Osteoblast (primary cell): ENCODE measurements at regions not wholly inside any gene's neighbourhood (a gene's known extent, or its start where the extent isn't known, plus 50 kb on each side); places are given as distances from the start of the nearest gene placed in this dataset.

Experiments
- DNase-seq: peaks from one replicate; pipeline ENCODE4 v3.0.0; 2011; ENCODE audit warnings: low spot score, mixed read lengths; ENCODE audit not compliant: insufficient read length; ENCODE audit errors: missing footprints
- H2AFZ ChIP-seq: 2 replicates; pipeline ENCODE4 v1.6.0; 2011; ENCODE audit warnings: mild to moderate bottlenecking, low read length
- H3K27ac ChIP-seq: 2 replicates; pipeline ENCODE4 v1.5.1; 2011; ENCODE audit warnings: mild to moderate bottlenecking, low read depth, low read length, moderate library complexity
- H3K27me3 ChIP-seq: 2 replicates; pipeline ENCODE4 v1.6.0; 2012; ENCODE audit warnings: mild to moderate bottlenecking, control low read depth, inconsistent platforms, low read length, moderate library complexity; ENCODE audit not compliant: insufficient read depth
- H3K36me3 ChIP-seq: 2 replicates; pipeline ENCODE4 v1.5.1; 2011; ENCODE audit warnings: mild to moderate bottlenecking, low read length, control low read depth, moderate library complexity; ENCODE audit not compliant: insufficient read depth
- H3K4me1 ChIP-seq: 2 replicates; pipeline ENCODE4 v1.5.1; 2011; ENCODE audit warnings: mild to moderate bottlenecking, low read length, control low read depth, moderate library complexity; ENCODE audit not compliant: insufficient read depth
- H3K4me2 ChIP-seq: 2 replicates; pipeline ENCODE4 v1.6.0; 2011; ENCODE audit warnings: mild to moderate bottlenecking, low read length; ENCODE audit not compliant: insufficient read depth
- H3K4me3 ChIP-seq: fragments of 200-600 bp; sonication (generic); 3 replicates; pipeline ENCODE4 v1.5.1; 2012; ENCODE audit warnings: mild to moderate bottlenecking, low read length, inconsistent platforms; ENCODE audit not compliant: insufficient read depth
- H3K79me2 ChIP-seq: 2 replicates; pipeline ENCODE4 v1.6.0; 2012; ENCODE audit warnings: mild to moderate bottlenecking, low read length, control low read depth, inconsistent platforms; ENCODE audit not compliant: insufficient read depth
- H3K9me3 ChIP-seq: 2 replicates; pipeline ENCODE4 v1.5.1; 2011; ENCODE audit warnings: low read depth, low read length, control low read depth
- H4K20me1 ChIP-seq: 2 replicates; pipeline ENCODE4 v1.6.0; 2012; ENCODE audit warnings: mild to moderate bottlenecking, low read length, control low read depth; ENCODE audit not compliant: insufficient read depth
- TF ChIP-seq, protein P1 (sequence below): IDR thresholded peaks from 2 replicates; pipeline ENCODE4 v1.5.1; 2011; ENCODE audit warnings: mild to moderate bottlenecking, low read depth, low read length, moderate library complexity; ENCODE audit errors: extremely low read depth

DNA sequence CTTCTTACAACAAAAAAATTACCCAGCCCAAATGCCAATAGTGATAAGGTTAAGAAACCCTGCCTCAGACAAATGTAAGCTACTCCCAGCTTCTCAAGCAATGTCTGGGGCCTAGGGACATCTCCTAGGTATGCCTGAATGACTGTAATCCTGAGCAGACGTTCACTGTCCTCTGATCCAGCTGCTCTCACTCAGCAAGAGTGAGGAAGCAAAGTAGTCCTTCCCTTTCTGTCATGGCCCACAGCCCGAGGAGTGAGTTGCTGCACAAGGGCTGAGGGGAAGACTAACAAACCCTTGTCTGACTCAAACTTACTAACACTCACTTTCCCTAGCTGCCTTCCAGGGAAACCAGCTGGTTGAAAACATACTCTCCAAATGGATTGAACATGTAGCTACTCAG, 124.9 kb upstream of the TNFSF4 start:
- H3K4me1 ChIP-seq: peaks cover 34% of the 10 kb centered on the region
- TF ChIP-seq, protein P1, sequence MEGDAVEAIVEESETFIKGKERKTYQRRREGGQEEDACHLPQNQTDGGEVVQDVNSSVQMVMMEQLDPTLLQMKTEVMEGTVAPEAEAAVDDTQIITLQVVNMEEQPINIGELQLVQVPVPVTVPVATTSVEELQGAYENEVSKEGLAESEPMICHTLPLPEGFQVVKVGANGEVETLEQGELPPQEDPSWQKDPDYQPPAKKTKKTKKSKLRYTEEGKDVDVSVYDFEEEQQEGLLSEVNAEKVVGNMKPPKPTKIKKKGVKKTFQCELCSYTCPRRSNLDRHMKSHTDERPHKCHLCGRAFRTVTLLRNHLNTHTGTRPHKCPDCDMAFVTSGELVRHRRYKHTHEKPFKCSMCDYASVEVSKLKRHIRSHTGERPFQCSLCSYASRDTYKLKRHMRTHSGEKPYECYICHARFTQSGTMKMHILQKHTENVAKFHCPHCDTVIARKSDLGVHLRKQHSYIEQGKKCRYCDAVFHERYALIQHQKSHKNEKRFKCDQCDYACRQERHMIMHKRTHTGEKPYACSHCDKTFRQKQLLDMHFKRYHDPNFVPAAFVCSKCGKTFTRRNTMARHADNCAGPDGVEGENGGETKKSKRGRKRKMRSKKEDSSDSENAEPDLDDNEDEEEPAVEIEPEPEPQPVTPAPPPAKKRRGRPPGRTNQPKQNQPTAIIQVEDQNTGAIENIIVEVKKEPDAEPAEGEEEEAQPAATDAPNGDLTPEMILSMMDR: no peak
- peak overlapping the region; percentile 74 for H2AFZ ChIP-seq
- no peaks in the 10 kb centered on the region for H3K36me3 ChIP-seq
- no peaks in the 10 kb centered on the region for H3K79me2 ChIP-seq
- H3K4me3 ChIP-seq: no peak overlapping the region
- DNase-seq: no peak
- no peaks in the 10 kb centered on the region for H3K9me3 ChIP-seq
- H3K4me2 ChIP-seq: peak overlapping the region; percentile 37
- H3K27me3 ChIP-seq: no peaks in the 10 kb centered on the region
- no peaks in the 10 kb centered on the region for H4K20me1 ChIP-seq
- peak overlapping the region; percentile 77 for H3K27ac ChIP-seq

DNA sequence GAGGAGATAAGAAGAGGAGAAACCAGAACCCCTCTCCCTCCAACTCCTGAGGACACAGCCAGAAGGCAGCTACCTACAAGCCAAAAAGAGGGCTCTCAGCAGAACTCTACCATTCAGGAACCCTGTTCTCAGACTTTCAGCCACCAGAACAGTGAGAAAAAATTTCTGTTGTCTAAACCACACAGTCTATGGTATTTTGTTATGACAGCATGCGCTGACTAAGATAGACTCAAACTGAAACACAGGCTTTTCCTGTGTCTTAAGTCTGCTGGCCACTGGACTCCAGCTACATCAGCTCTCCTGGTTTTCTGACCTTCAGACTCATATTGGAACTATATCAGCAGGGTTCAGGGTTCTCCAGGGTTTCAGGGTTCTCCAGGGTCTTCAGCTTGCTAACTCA, 126.5 kb upstream of the TNFSF4 start:
- H3K4me3 ChIP-seq: no peak overlapping the region
- H3K9me3 ChIP-seq: no peaks in the 10 kb centered on the region
- no peaks in the 10 kb centered on the region for H3K36me3 ChIP-seq
- H3K27ac ChIP-seq: peak overlapping the region; percentile 42
- H2AFZ ChIP-seq: no peak overlapping the region
- H3K4me1 ChIP-seq: peaks cover 34% of the 10 kb centered on the region
- no peaks in the 10 kb centered on the region for H4K20me1 ChIP-seq
- H3K4me2 ChIP-seq: no peak overlapping the region
- no peaks in the 10 kb centered on the region for H3K79me2 ChIP-seq
- no peaks in the 10 kb centered on the region for H3K27me3 ChIP-seq
- no peak for DNase-seq
- TF ChIP-seq, protein P1: no peak

DNA sequence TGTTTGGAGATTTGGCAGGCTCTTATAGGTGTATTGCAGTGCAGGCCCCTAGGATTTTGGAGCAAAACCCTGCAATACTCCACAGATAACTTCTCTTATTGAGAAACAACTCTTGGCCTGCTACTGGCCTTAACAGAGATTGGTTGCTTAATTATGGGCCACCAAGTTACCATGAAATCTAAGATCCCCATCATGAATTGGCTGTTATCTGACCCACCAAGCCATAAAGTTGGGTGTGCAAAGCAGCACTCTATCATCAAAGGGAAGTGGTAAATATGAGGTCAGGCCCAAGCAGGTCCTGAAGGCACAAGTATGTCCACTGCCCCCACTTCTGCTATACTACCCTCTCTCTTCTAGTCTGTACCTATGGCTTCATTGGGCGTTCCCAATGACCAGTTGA, 130.0 kb upstream of the TNFSF4 start:
- H3K4me3 ChIP-seq: no peak overlapping the region
- TF ChIP-seq, protein P1: no peak

DNA sequence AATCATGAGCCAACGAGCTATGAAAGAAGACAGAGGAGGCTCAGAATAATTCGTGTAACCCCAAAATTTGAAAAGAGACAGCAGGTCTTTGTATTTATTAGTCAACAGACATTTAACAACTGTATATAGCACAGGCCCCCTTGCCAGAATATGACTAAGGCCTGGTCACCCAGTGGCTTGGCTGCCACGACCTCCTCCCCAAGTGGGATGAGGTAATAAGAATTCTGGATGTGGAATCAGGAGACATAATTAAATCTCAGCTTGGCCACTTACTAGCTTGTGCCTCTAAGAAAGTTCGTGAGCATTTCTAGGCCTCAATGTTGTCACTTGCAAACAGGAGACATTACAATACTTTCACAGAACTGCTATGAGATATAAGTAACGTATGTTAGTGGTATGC, 134.2 kb upstream of the TNFSF4 start:
- DNase-seq: peak; percentile 75
- no peaks in the 10 kb centered on the region for H4K20me1 ChIP-seq
- H3K27me3 ChIP-seq: no peaks in the 10 kb centered on the region
- no peak overlapping the region for H3K4me2 ChIP-seq
- H2AFZ ChIP-seq: peak overlapping the region; percentile 20
- no peaks in the 10 kb centered on the region for H3K9me3 ChIP-seq
- peak overlapping the region; percentile 24 for H3K27ac ChIP-seq
- TF ChIP-seq, protein P1: no peak
- H3K4me3 ChIP-seq: no peak overlapping the region
- no peaks in the 10 kb centered on the region for H3K79me2 ChIP-seq
- no peaks in the 10 kb centered on the region for H3K36me3 ChIP-seq
- peaks cover 11% of the 10 kb centered on the region for H3K4me1 ChIP-seq

More for the DNA sequence above, 130.0 kb upstream of the TNFSF4 start:
- H2AFZ ChIP-seq: no peak overlapping the region
- H3K9me3 ChIP-seq: no peaks in the 10 kb centered on the region
- no peak overlapping the region for H3K27ac ChIP-seq
- peaks cover 19% of the 10 kb centered on the region for H3K4me1 ChIP-seq
- no peak overlapping the region for H3K4me2 ChIP-seq
- no peaks in the 10 kb centered on the region for H3K36me3 ChIP-seq
- no peak for DNase-seq
- H4K20me1 ChIP-seq: no peaks in the 10 kb centered on the region
- H3K27me3 ChIP-seq: no peaks in the 10 kb centered on the region
- H3K79me2 ChIP-seq: no peaks in the 10 kb centered on the region
